Loucy (cell line): ENCODE measurements at regions not wholly inside any gene's neighbourhood (a gene's known extent, or its start where the extent isn't known, plus 50 kb on each side); places are given as distances from the start of the nearest gene placed in this dataset.

ENCODE experiments used
- H2AFZ ChIP-seq: fragments of 200-600 bp; sonication (generic); 2 replicates; pipeline ENCODE4 v1.6.0; 2016; ENCODE audit warnings: antibody characterized with exemption, mild to moderate bottlenecking, low read length, moderate library complexity
- H3F3A ChIP-seq: fragments of 200-600 bp; 2 replicates; pipeline ENCODE4 v1.6.0; 2016; ENCODE audit warnings: antibody characterized with exemption, low read depth, mild to moderate bottlenecking
- H3K27me3 ChIP-seq: fragments of 200-600 bp; sonication (generic); 2 replicates; pipeline ENCODE4 v1.6.1; 2014; ENCODE audit warnings: low read length, mild to moderate bottlenecking; ENCODE audit not compliant: insufficient read depth, poor library complexity, severe bottlenecking
- H3K36me3 ChIP-seq: fragments of 200-600 bp; sonication (generic); 2 replicates; pipeline ENCODE4 v1.6.1; 2016; ENCODE audit warnings: low read length; ENCODE audit not compliant: insufficient read depth
- H3K4me1 ChIP-seq: fragments of 200-600 bp; sonication (generic); 2 replicates; pipeline ENCODE4 v1.5.1; 2014; ENCODE audit warnings: low read length, mild to moderate bottlenecking; ENCODE audit not compliant: insufficient read depth, poor library complexity, severe bottlenecking
- H3K4me2 ChIP-seq: fragments of 200-600 bp; sonication (generic); 2 replicates; pipeline ENCODE4 v1.6.0; 2014; ENCODE audit warnings: antibody characterized with exemption, low read length, low read depth, mild to moderate bottlenecking; ENCODE audit not compliant: poor library complexity, severe bottlenecking
- H3K4me3 ChIP-seq: fragments of 200-600 bp; sonication (generic); 2 replicates; pipeline ENCODE4 v1.5.1; 2014; ENCODE audit warnings: low read length, mild to moderate bottlenecking, mixed read lengths; ENCODE audit not compliant: poor library complexity, severe bottlenecking
- H3K79me2 ChIP-seq: fragments of 200-600 bp; sonication (generic); 2 replicates; pipeline ENCODE4 v1.6.1; 2014; ENCODE audit warnings: low read length; ENCODE audit not compliant: insufficient read depth
- H3K9ac ChIP-seq: fragments of 200-600 bp; sonication (generic); 2 replicates; pipeline ENCODE4 v1.6.0; 2014; ENCODE audit warnings: mild to moderate bottlenecking, low read depth, low read length, moderate library complexity; ENCODE audit not compliant: poor library complexity, severe bottlenecking
- H3K9me2 ChIP-seq: fragments of 200-600 bp; sonication (generic); replicated peaks from 2 replicates; pipeline ENCODE4 v1.6.1; 2016; ENCODE audit warnings: low read depth, low read length, mixed read lengths
- H3K9me3 ChIP-seq: fragments of 200-600 bp; sonication (generic); 2 replicates; pipeline ENCODE4 v1.6.1; 2014; ENCODE audit warnings: mild to moderate bottlenecking, antibody characterized with exemption, low read length, low read depth; ENCODE audit not compliant: insufficient read depth
- H4K20me1 ChIP-seq: fragments of 200-600 bp; sonication (generic); 2 replicates; pipeline ENCODE4 v1.6.0; 2014; ENCODE audit warnings: antibody characterized with exemption, low read length, mild to moderate bottlenecking; ENCODE audit not compliant: insufficient read depth, poor library complexity, severe bottlenecking
- EZH2phosphoT487 ChIP-seq: fragments of 200-600 bp; IDR thresholded peaks from 2 replicates; pipeline ENCODE4 v1.6.1; 2018; ENCODE audit warnings: antibody characterized with exemption, mild to moderate bottlenecking, moderate library complexity, borderline replicate concordance
- TF ChIP-seq, protein P1 (sequence below): fragments of 200-600 bp; sonication (generic); conservative IDR thresholded peaks from 2 replicates; pipeline ENCODE4 v1.5.1; 2014; ENCODE audit warnings: mild to moderate bottlenecking, antibody characterized with exemption, low read length

DNA sequence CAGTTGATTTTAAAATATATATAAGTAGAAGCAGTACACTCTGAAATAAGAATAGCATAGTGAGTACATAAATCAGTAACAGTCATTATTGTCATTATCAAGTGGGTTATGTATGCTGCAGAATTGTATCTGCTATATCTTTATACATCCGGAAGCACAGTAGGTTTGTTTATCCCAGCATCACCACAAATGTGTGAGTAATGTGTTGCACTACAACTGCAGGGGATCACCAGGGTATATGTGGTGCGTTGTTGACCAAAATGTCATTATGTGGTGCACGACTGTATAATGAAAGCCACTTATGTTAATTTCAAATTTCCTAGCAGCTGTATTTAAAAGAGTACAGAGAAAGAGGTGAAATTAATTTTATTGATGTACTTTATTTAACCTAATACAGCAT is 87.7 kb upstream of the GADD45A start:
- no peaks in the 10 kb centered on the region; the same call in 1 of the 2 replicates for H3K9me2 ChIP-seq
- no peak overlapping the region for H2AFZ ChIP-seq
- no peaks in the 10 kb centered on the region for H3K27me3 ChIP-seq
- H3K9me3 ChIP-seq, result no peaks in the 10 kb centered on the region
- TF ChIP-seq, protein P1, sequence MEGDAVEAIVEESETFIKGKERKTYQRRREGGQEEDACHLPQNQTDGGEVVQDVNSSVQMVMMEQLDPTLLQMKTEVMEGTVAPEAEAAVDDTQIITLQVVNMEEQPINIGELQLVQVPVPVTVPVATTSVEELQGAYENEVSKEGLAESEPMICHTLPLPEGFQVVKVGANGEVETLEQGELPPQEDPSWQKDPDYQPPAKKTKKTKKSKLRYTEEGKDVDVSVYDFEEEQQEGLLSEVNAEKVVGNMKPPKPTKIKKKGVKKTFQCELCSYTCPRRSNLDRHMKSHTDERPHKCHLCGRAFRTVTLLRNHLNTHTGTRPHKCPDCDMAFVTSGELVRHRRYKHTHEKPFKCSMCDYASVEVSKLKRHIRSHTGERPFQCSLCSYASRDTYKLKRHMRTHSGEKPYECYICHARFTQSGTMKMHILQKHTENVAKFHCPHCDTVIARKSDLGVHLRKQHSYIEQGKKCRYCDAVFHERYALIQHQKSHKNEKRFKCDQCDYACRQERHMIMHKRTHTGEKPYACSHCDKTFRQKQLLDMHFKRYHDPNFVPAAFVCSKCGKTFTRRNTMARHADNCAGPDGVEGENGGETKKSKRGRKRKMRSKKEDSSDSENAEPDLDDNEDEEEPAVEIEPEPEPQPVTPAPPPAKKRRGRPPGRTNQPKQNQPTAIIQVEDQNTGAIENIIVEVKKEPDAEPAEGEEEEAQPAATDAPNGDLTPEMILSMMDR, result no peak
- no peak for TF ChIP-seq EZH2phosphoT487
- H3F3A ChIP-seq, result no peaks in the 10 kb centered on the region
- no peaks in the 10 kb centered on the region for H3K36me3 ChIP-seq
- no peaks in the 10 kb centered on the region for H3K4me1 ChIP-seq
- no peak overlapping the region for H3K4me2 ChIP-seq
- H3K79me2 ChIP-seq, result no peaks in the 10 kb centered on the region
- no peak overlapping the region for H3K9ac ChIP-seq
- H3K4me3 ChIP-seq, result no peak overlapping the region
- no peaks in the 10 kb centered on the region for H4K20me1 ChIP-seq

DNA sequence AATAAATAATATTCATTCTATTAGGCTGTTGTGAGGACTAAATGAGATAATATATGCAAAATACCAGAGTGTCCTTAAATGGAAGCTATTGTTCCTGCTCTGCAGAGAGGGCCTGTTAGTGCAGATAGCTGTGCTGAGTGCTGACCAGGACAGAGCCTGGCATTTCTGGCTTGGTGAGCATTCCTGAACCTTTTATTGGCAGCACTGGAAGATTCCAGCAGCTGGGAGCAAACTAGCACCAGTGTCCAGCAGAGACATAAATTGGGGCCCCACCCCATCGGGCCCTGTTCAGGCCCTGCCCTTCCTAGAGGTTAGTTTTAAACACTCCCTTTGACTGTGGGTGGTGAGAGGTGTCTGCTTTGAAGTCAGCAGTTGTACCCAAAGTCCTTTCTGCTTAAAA is 85.9 kb upstream of the GADD45A start:
- no peaks in the 10 kb centered on the region for H4K20me1 ChIP-seq
- H3K4me1 ChIP-seq, result no peaks in the 10 kb centered on the region
- H3K36me3 ChIP-seq, result no peaks in the 10 kb centered on the region
- no peaks in the 10 kb centered on the region for H3K79me2 ChIP-seq
- no peaks in the 10 kb centered on the region for H3K9me3 ChIP-seq
- no peaks in the 10 kb centered on the region; the same call in 1 of the 2 replicates for H3K9me2 ChIP-seq
- no peak overlapping the region for H2AFZ ChIP-seq
- H3K9ac ChIP-seq, result no peak overlapping the region
- H3K4me3 ChIP-seq, result no peak overlapping the region
- TF ChIP-seq, protein P1, result no peak
- no peak for TF ChIP-seq EZH2phosphoT487
- H3K4me2 ChIP-seq, result no peak overlapping the region
- no peaks in the 10 kb centered on the region for H3F3A ChIP-seq
- H3K27me3 ChIP-seq, result no peaks in the 10 kb centered on the region

- H4K20me1 ChIP-seq, result no peaks in the 10 kb centered on the region
- TF ChIP-seq EZH2phosphoT487, result no peak
- TF ChIP-seq, protein P1, result no peak
- no peak overlapping the region for H3K9ac ChIP-seq
- H3K4me3 ChIP-seq, result no peak overlapping the region
- no peaks in the 10 kb centered on the region for H3K79me2 ChIP-seq
- H3K9me2 ChIP-seq, result no peaks in the 10 kb centered on the region; the same call in 1 of the 2 replicates
- H3F3A ChIP-seq, result no peaks in the 10 kb centered on the region
- no peaks in the 10 kb centered on the region for H3K36me3 ChIP-seq
- no peaks in the 10 kb centered on the region for H3K9me3 ChIP-seq
- H3K4me2 ChIP-seq, result no peak overlapping the region
- H2AFZ ChIP-seq, result no peak overlapping the region
- H3K4me1 ChIP-seq, result no peaks in the 10 kb centered on the region
- no peaks in the 10 kb centered on the region for H3K27me3 ChIP-seq
Observed at GRCh38 chr1:67601539-67601938, 83.5 kb upstream of the GADD45A start.
